DND-41 (cell line): ENCODE measurements at regions not wholly inside any gene's neighbourhood (a gene's known extent, or its start where the extent isn't known, plus 50 kb on each side); places are given as distances from the start of the nearest gene placed in this dataset.

Experiments
- ATAC-seq: fragments of 200-7000 bp; cut with Tn5 transposase; 3 replicates; pipeline ENCODE4 v1.9.1; 2021; ENCODE audit warnings: low read depth; ENCODE audit not compliant: insufficient read depth
- DNase-seq: peaks from one replicate; pipeline ENCODE4 v3.0.0-alpha.2; 2020
- H2AFZ ChIP-seq: 2 replicates; pipeline ENCODE4 v1.6.0; 2012; ENCODE audit warnings: low read depth, low read length
- H3K27ac ChIP-seq: 2 replicates; pipeline ENCODE4 v1.5.1; 2012; ENCODE audit warnings: low read length, inconsistent platforms
- H3K27me3 ChIP-seq: fragments of 200-600 bp; sonication (generic); 2 replicates; pipeline ENCODE4 v1.6.0; 2012; ENCODE audit warnings: low read length, mild to moderate bottlenecking, inconsistent platforms; ENCODE audit not compliant: insufficient read depth, poor library complexity
- H3K36me3 ChIP-seq: 2 replicates; pipeline ENCODE4 v1.5.1; 2012; ENCODE audit warnings: low read length, inconsistent platforms; ENCODE audit not compliant: insufficient read depth
- H3K4me1 ChIP-seq: 2 replicates; pipeline ENCODE4 v1.5.1; 2012; ENCODE audit warnings: mild to moderate bottlenecking, low read length; ENCODE audit not compliant: insufficient read depth
- H3K4me2 ChIP-seq: 2 replicates; pipeline ENCODE4 v1.6.0; 2012; ENCODE audit warnings: mild to moderate bottlenecking, moderate library complexity, low read length, inconsistent platforms; ENCODE audit not compliant: insufficient read depth
- H3K4me3 ChIP-seq, 2 experiments: fragments of 200-600 bp in 1 of 2; shearing (Covaris generic) in 1 of 2; 2 replicates each; pipeline ENCODE4 v1.5.1; 2012 to 2016; ENCODE audit warnings: inconsistent platforms in 2 of 2, low read length in 2 of 2, mild to moderate bottlenecking in 2 of 2, low read depth in 1 of 2, moderate library complexity in 1 of 2
- H3K79me2 ChIP-seq: 2 replicates; pipeline ENCODE4 v1.6.0; 2012; ENCODE audit warnings: low read length, inconsistent platforms; ENCODE audit not compliant: insufficient read depth
- H3K9ac ChIP-seq: 2 replicates; pipeline ENCODE4 v1.6.0; 2012; ENCODE audit warnings: low read depth, mild to moderate bottlenecking, inconsistent platforms, low read length, moderate library complexity
- H3K9me3 ChIP-seq: 2 replicates; pipeline ENCODE4 v1.5.1; 2012; ENCODE audit warnings: low read length, moderate library complexity, mild to moderate bottlenecking, inconsistent platforms; ENCODE audit not compliant: insufficient read depth, severe bottlenecking
- H4K20me1 ChIP-seq: 2 replicates; pipeline ENCODE4 v1.6.0; 2012; ENCODE audit warnings: low read length; ENCODE audit not compliant: insufficient read depth
- CTCF ChIP-seq: IDR thresholded peaks from 2 replicates; pipeline ENCODE4 v1.5.1; 2012; ENCODE audit warnings: borderline replicate concordance, low read length, moderate library complexity, mild to moderate bottlenecking; ENCODE audit not compliant: poor library complexity, severe bottlenecking; ENCODE audit errors: extremely low read depth
- EZH2 ChIP-seq: IDR thresholded peaks from 3 replicates; pipeline ENCODE4 v1.6.1; 2012; ENCODE audit warnings: borderline replicate concordance, low read depth, mild to moderate bottlenecking, moderate library complexity, low read length, inconsistent platforms; ENCODE audit not compliant: severe bottlenecking

GRCh38 chr7:81098213-81098612 lies 179.4 kb upstream of the SEMA3C start:
- H3K4me1 ChIP-seq: no peaks in the 10 kb centered on the region
- no peaks in the 10 kb centered on the region for H3K9me3 ChIP-seq
- no peak overlapping the region for H3K4me3 ChIP-seq
- no peaks in the 10 kb centered on the region for H4K20me1 ChIP-seq
- no peaks in the 10 kb centered on the region for H3K36me3 ChIP-seq
- no peak overlapping the region for H3K4me2 ChIP-seq
- no peak overlapping the region for H3K9ac ChIP-seq
- ATAC-seq (no peak), DNase-seq (no peak)
- no peak overlapping the region for H2AFZ ChIP-seq
- H3K27ac ChIP-seq: no peak overlapping the region
- TF ChIP-seq EZH2: no peak
- no peak for TF ChIP-seq CTCF
- H3K27me3 ChIP-seq: no peaks in the 10 kb centered on the region
- no peaks in the 10 kb centered on the region for H3K79me2 ChIP-seq

DNA sequence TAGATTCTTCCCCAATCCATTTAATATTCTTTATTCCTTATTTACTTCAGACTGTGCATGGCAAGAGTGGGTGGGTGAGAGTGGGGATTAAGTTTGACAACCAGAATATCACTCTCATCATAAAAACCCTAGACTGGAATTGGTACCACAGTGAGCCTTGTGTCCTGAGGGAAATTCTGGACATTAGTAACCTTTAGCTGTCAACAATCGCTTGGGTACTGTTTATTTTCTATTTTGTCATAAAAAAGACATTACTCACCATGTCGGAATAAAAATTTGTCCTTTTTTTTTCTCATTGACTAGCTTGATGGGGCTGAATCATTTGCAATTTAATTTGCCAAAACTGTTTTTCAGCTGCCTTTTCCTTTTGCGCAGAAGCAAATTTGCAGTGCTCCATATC lies 176.1 kb upstream of the SEMA3C start:
- Histone ChIP-seq H3K4me3 (no peak overlapping the region), H2AFZ (no peak overlapping the region), H3K36me3 (no peaks in the 10 kb centered on the region), H3K4me1 (no peaks in the 10 kb centered on the region), H3K9me3 (no peaks in the 10 kb centered on the region), H3K27ac (no peak overlapping the region), H3K4me2 (no peak overlapping the region), H3K79me2 (no peaks in the 10 kb centered on the region), H3K27me3 (no peaks in the 10 kb centered on the region), H4K20me1 (no peaks in the 10 kb centered on the region), H3K9ac (no peak overlapping the region)
- DNase-seq (no peak), ATAC-seq (no peak)
- TF ChIP-seq CTCF (no peak), EZH2 (no peak)

- no peak for DNase-seq
- Histone ChIP-seq H4K20me1 (no peaks in the 10 kb centered on the region), H3K9ac (no peak overlapping the region)
These were observed 162.8 kb upstream of the SEMA3C start for GRCh38 chr7:81081616-81082015.

More at GRCh38 chr7:81081616-81082015, 162.8 kb upstream of the SEMA3C start:
- no peak overlapping the region for H2AFZ ChIP-seq
- H3K27ac ChIP-seq: no peak overlapping the region
- no peak overlapping the region for H3K4me3 ChIP-seq
- no peak for TF ChIP-seq EZH2
- TF ChIP-seq CTCF: no peak
- H3K27me3 ChIP-seq: no peaks in the 10 kb centered on the region
- no peaks in the 10 kb centered on the region for H3K4me1 ChIP-seq
- no peaks in the 10 kb centered on the region for H3K79me2 ChIP-seq
- H3K9me3 ChIP-seq: no peaks in the 10 kb centered on the region
- no peak for ATAC-seq
- H3K36me3 ChIP-seq: no peaks in the 10 kb centered on the region
- H3K4me2 ChIP-seq: no peak overlapping the region
